Hepatocyte (in vitro differentiated cells): ENCODE measurements at regions not wholly inside any gene's neighbourhood (a gene's known extent, or its start where the extent isn't known, plus 50 kb on each side); places are given as distances from the start of the nearest gene placed in this dataset.

Source experiments
- EZH2 ChIP-seq: fragments of 200-600 bp; sonication (generic); IDR thresholded peaks from 2 replicates; pipeline ENCODE4 v1.6.1; 2016; ENCODE audit warnings: antibody characterized with exemption, mild to moderate bottlenecking, borderline replicate concordance
- EZH2phosphoT487 ChIP-seq: fragments of 200-600 bp; sonication (generic); IDR thresholded peaks from one replicate; pipeline ENCODE4 v1.6.1; 2018; ENCODE audit warnings: antibody characterized with exemption, mild to moderate bottlenecking, low read depth, moderate library complexity; ENCODE audit not compliant: unreplicated experiment, severe bottlenecking
- TF ChIP-seq, protein P1 (sequence below): fragments of 200-600 bp; sonication (generic); IDR thresholded peaks from 2 replicates; pipeline ENCODE4 v1.5.1; 2016; ENCODE audit warnings: antibody characterized with exemption, mild to moderate bottlenecking; ENCODE audit not compliant: poor library complexity

DNA sequence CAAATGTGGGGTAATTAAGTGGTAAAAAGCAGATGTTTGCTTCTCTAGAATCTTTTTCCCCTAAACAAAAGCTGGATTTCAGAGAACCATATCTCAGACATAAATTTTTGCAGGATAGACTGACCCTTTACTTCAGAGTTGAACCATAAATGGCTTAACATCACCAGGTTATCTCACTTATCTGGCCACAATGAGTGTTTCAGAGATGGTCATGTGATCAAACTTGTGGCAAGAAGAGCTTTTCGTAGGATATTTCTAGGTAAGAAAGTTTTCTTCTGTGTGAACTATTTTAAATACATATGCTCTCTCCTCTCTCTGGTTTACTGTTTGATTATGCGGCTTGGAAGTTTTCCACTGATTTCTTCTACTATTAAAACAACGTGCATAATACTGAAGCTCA, 270.2 kb upstream of the TFAP2D start:
- TF ChIP-seq, protein P1, sequence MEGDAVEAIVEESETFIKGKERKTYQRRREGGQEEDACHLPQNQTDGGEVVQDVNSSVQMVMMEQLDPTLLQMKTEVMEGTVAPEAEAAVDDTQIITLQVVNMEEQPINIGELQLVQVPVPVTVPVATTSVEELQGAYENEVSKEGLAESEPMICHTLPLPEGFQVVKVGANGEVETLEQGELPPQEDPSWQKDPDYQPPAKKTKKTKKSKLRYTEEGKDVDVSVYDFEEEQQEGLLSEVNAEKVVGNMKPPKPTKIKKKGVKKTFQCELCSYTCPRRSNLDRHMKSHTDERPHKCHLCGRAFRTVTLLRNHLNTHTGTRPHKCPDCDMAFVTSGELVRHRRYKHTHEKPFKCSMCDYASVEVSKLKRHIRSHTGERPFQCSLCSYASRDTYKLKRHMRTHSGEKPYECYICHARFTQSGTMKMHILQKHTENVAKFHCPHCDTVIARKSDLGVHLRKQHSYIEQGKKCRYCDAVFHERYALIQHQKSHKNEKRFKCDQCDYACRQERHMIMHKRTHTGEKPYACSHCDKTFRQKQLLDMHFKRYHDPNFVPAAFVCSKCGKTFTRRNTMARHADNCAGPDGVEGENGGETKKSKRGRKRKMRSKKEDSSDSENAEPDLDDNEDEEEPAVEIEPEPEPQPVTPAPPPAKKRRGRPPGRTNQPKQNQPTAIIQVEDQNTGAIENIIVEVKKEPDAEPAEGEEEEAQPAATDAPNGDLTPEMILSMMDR: no peak
- TF ChIP-seq EZH2phosphoT487 (no peak), EZH2 (no peak)
